ENCODE measurements at regions not wholly inside any gene's neighbourhood (a gene's known extent, or its start where the extent isn't known, plus 50 kb on each side); places are given as distances from the start of the nearest gene placed in this dataset.

DNA sequence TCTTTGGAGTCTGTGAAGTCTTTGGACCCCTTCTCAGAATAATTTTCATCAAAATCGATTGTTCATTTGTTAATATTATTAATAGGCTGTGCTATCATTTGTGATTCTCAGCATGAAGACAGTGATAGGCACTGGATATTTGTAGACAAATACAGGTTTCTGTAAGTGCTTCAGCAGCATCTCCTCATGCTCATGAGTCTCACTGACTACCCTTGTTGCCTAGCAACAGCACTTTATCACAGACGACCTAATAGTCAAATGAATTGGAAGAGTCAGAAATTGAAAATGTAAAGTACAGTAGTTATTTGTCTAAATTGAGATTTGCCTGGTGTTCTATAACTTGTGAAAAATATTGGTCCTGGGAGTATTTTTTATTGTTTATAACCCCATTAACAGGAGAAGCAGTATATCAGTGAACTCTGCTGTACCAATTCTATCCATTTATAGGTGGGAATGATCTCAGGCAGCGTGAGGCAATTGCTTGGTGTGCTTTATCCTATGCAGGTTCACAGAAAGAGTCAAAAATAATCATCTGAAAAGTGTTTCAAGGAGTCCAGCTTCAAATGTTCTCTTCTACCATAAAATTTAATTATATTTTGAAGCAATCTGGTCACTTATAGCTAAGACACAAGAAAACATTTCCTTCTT, 684.6 kb downstream of the RFPL4B start:
- TF ChIP-seq, protein P1, sequence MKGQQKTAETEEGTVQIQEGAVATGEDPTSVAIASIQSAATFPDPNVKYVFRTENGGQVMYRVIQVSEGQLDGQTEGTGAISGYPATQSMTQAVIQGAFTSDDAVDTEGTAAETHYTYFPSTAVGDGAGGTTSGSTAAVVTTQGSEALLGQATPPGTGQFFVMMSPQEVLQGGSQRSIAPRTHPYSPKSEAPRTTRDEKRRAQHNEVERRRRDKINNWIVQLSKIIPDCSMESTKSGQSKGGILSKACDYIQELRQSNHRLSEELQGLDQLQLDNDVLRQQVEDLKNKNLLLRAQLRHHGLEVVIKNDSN (IDR thresholded peaks at IDR 0.05; ENCODE audit: borderline replicate concordance, low read depth), result no peak
- no peak for TF ChIP-seq POLR2AphosphoS5 (IDR thresholded peaks at IDR 0.05; ENCODE audit: low read depth, low read length)
- TF ChIP-seq NRF1 (IDR thresholded peaks at IDR 0.05; ENCODE audit: low read depth, low read length), result no peak
- TF ChIP-seq RFX5 (IDR thresholded peaks at IDR 0.05; ENCODE audit: low read length), result no peak
- TF ChIP-seq YY1 (IDR thresholded peaks at IDR 0.05; ENCODE audit: low read depth), result no peak
- TF ChIP-seq RAD21 (IDR thresholded peaks at IDR 0.05; ENCODE audit: low read length), result no peak
- TF ChIP-seq SMC3 (IDR thresholded peaks at IDR 0.05; ENCODE audit: low read depth, low read length), result no peak
- TF ChIP-seq, protein P2, sequence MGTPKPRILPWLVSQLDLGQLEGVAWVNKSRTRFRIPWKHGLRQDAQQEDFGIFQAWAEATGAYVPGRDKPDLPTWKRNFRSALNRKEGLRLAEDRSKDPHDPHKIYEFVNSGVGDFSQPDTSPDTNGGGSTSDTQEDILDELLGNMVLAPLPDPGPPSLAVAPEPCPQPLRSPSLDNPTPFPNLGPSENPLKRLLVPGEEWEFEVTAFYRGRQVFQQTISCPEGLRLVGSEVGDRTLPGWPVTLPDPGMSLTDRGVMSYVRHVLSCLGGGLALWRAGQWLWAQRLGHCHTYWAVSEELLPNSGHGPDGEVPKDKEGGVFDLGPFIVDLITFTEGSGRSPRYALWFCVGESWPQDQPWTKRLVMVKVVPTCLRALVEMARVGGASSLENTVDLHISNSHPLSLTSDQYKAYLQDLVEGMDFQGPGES (IDR thresholded peaks at IDR 0.05; ENCODE audit: low read depth, low read length), result no peak
- no peak for TF ChIP-seq FOSL2 (IDR thresholded peaks at IDR 0.05; ENCODE audit: borderline replicate concordance, low read depth)
- no peak for TF ChIP-seq EP300 (IDR thresholded peaks at IDR 0.05; ENCODE audit: borderline replicate concordance in 1 of 2, low read depth in 1 of 2, low read length in 1 of 2)
- TF ChIP-seq RXRA (IDR thresholded peaks at IDR 0.05; ENCODE audit: borderline replicate concordance, low read depth), result no peak
- TF ChIP-seq, protein P3, sequence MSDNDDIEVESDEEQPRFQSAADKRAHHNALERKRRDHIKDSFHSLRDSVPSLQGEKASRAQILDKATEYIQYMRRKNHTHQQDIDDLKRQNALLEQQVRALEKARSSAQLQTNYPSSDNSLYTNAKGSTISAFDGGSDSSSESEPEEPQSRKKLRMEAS (IDR thresholded peaks at IDR 0.05; ENCODE audit: low read depth), result no peak
- TF ChIP-seq ELF1 (IDR thresholded peaks at IDR 0.05), result no peak
- no peak for TF ChIP-seq TEAD4 (IDR thresholded peaks at IDR 0.05; ENCODE audit: borderline replicate concordance, insufficient read depth)
- TF ChIP-seq GATA2 (CRISPR knock-in tag; IDR thresholded peaks at IDR 0.05), result no peak
- no peak for TF ChIP-seq MEF2A (IDR thresholded peaks at IDR 0.05; ENCODE audit: borderline replicate concordance, low read depth)
- no peak for TF ChIP-seq FOXM1 (IDR thresholded peaks at IDR 0.05; ENCODE audit: low read depth)
- TF ChIP-seq TAF1 (IDR thresholded peaks at IDR 0.05; ENCODE audit: borderline replicate concordance, low read depth, low read length), result no peak
- peak overlapping the region; percentile 29; the same call in 1 of the 2 replicates for H2AFZ ChIP-seq (ENCODE audit: low read depth)
- H3F3A ChIP-seq (replicated peaks; ENCODE audit: insufficient read depth), result no peaks in the 10 kb centered on the region
- no peaks in the 10 kb centered on the region for H3K36me3 ChIP-seq (replicated peaks in 1 of 2; ENCODE audit: control insufficient read depth in 1 of 2, insufficient read depth in 2 of 2, low read length in 1 of 2)
- ChIA-PET POLR2A (no interaction called here), CTCF (no interaction called here)
- no peaks in the 10 kb centered on the region for H3K9me3 ChIP-seq
- H3K4me1 ChIP-seq (ENCODE audit: control insufficient read depth in 1 of 2, insufficient read depth in 2 of 2, low read depth in 1 of 2, low read length in 1 of 2), result no peaks in the 10 kb centered on the region; a peak in 1 of 4 replicates
- H3K27ac ChIP-seq (ENCODE audit: low read depth in 2 of 2, low read length in 1 of 2), result no peak overlapping the region
- H3K79me2 ChIP-seq (ENCODE audit: insufficient read depth), result no peaks in the 10 kb centered on the region
- no peak for DNase-seq
- H4K20me1 ChIP-seq (ENCODE audit: insufficient read depth), result no peaks in the 10 kb centered on the region
- 52% methylated on average over 3 of the region's 3 CpGs for WGBS (ENCODE audit: low lambda C conversion rate)
- no peak overlapping the region for H3K4me3 ChIP-seq (ENCODE audit: low read depth in 2 of 2, low read length in 1 of 2)
- no peak overlapping the region for H3K4me2 ChIP-seq
- H3K9me2 ChIP-seq, result no peaks in the 10 kb centered on the region
- H3K9ac ChIP-seq, result no peak overlapping the region
- no peaks in the 10 kb centered on the region for H3K27me3 ChIP-seq (ENCODE audit: insufficient read depth)

Data from SK-N-SH (cell line).